HEK293 (cell line): ENCODE measurements at regions not wholly inside any gene's neighbourhood (a gene's known extent, or its start where the extent isn't known, plus 50 kb on each side); places are given as distances from the start of the nearest gene placed in this dataset.

Experiments used
- CTCF ChIA-PET: fragments of 350-600 bp; formaldehyde crosslinking; extraction: SDS; loops from one replicate; lab custom pipeline; 2021; ENCODE audit warnings: antibody characterized with exemption; lab: Yijun Ruan, JAX
- POLR2A ChIA-PET: fragments of 300-600 bp; formaldehyde crosslinking; extraction: SDS; loops from one replicate; lab custom pipeline; 2020; ENCODE audit warnings: antibody characterized with exemption, inconsistent platforms; lab: Yijun Ruan, JAX
- H3K27ac ChIP-seq: fragments of 200-500 bp; sonication (Bioruptor generic); 2 replicates; pipeline ENCODE4 v1.5.1; 2014; ENCODE audit warnings: low read depth, low read length, control low read depth, inconsistent platforms; ENCODE audit errors: extremely low read depth
- H3K36me3 ChIP-seq, 2 experiments: fragments of 200-500 bp in 1 of 2; sonication (Bioruptor generic) in 1 of 2; 1 replicate in 1 of 2; 2 replicates in 1 of 2; pipeline ENCODE4 v1.5.1; 2014 to 2017; ENCODE audit warnings: inconsistent platforms in 2 of 2, low read length in 2 of 2; ENCODE audit not compliant: control insufficient read depth in 2 of 2, insufficient read depth in 1 of 2
- H3K4me1 ChIP-seq: fragments of 200-500 bp; sonication (Bioruptor generic); 2 replicates; pipeline ENCODE4 v1.5.1; 2014; ENCODE audit warnings: mild to moderate bottlenecking, low read length, inconsistent platforms; ENCODE audit not compliant: control insufficient read depth, insufficient read depth
- H3K4me3 ChIP-seq: 2 replicates; pipeline ENCODE4 v1.5.1; 2011; ENCODE audit warnings: low read depth, mild to moderate bottlenecking, control low read depth, low read length, moderate library complexity
- H3K9me3 ChIP-seq: fragments of 200-500 bp; sonication (Bioruptor generic); 2 replicates; pipeline ENCODE4 v1.5.1; 2014; ENCODE audit warnings: low read depth, low read length, inconsistent platforms; ENCODE audit not compliant: control insufficient read depth, insufficient read depth
- GLI4 ChIP-seq: fragments of 450-650 bp; formaldehyde crosslinking; IDR thresholded peaks from 2 replicates; pipeline ENCODE4 v1.5.1; 2016; ENCODE audit warnings: missing biosample characterization, missing genetic modification characterization
- KLF7 ChIP-seq: fragments of 450-650 bp; formaldehyde crosslinking; IDR thresholded peaks from 2 replicates; pipeline ENCODE4 v1.5.1; 2016; ENCODE audit warnings: missing biosample characterization, missing genetic modification characterization, borderline replicate concordance
- PRDM10 ChIP-seq: fragments of 450-650 bp; formaldehyde crosslinking; IDR thresholded peaks from 2 replicates; pipeline ENCODE4 v1.5.1; 2016; ENCODE audit warnings: missing biosample characterization, missing genetic modification characterization
- SETDB1 ChIP-seq: IDR thresholded peaks from one replicate; pipeline ENCODE4 v1.6.1; 2017; ENCODE audit warnings: mild to moderate bottlenecking, low read length, moderate library complexity, mixed read lengths; ENCODE audit not compliant: insufficient read length
- SP7 ChIP-seq: fragments of 450-650 bp; formaldehyde crosslinking; IDR thresholded peaks from 2 replicates; pipeline ENCODE4 v1.5.1; 2016; ENCODE audit warnings: missing biosample characterization, missing genetic modification characterization
- TRIM28 ChIP-seq: IDR thresholded peaks from 2 replicates; pipeline ENCODE4 v1.6.1; 2011; ENCODE audit warnings: low read length, control low read depth, borderline replicate concordance
- ZFP41 ChIP-seq: fragments of 450-650 bp; formaldehyde crosslinking; IDR thresholded peaks from 2 replicates; pipeline ENCODE4 v1.5.1; 2016; ENCODE audit warnings: missing biosample characterization, missing genetic modification characterization, borderline replicate concordance
- ZIC2 ChIP-seq: fragments of 450-650 bp; formaldehyde crosslinking; IDR thresholded peaks from 2 replicates; pipeline ENCODE4 v1.5.1; 2016; ENCODE audit warnings: missing biosample characterization, missing genetic modification characterization
- ZNF140 ChIP-seq: fragments of 450-650 bp; formaldehyde crosslinking; IDR thresholded peaks from 2 replicates; pipeline ENCODE4 v1.5.1; 2016; ENCODE audit warnings: missing biosample characterization, missing genetic modification characterization
- ZNF202 ChIP-seq: fragments of 450-650 bp; formaldehyde crosslinking; IDR thresholded peaks from 2 replicates; pipeline ENCODE4 v1.5.1; 2016; ENCODE audit warnings: missing biosample characterization, missing genetic modification characterization, borderline replicate concordance
- ZNF211 ChIP-seq: fragments of 450-650 bp; formaldehyde crosslinking; IDR thresholded peaks from 2 replicates; pipeline ENCODE4 v1.5.1; 2016; ENCODE audit warnings: low read depth, missing biosample characterization, missing genetic modification characterization
- ZNF292 ChIP-seq: fragments of 450-650 bp; formaldehyde crosslinking; IDR thresholded peaks from 2 replicates; pipeline ENCODE4 v1.5.1; 2016; ENCODE audit warnings: low read depth, missing biosample characterization, missing genetic modification characterization, borderline replicate concordance
- ZNF394 ChIP-seq: fragments of 450-650 bp; formaldehyde crosslinking; IDR thresholded peaks from 2 replicates; pipeline ENCODE4 v1.5.1; 2016; ENCODE audit warnings: missing biosample characterization, missing genetic modification characterization, mild to moderate bottlenecking, moderate library complexity, borderline replicate concordance
- ZNF398 ChIP-seq: fragments of 450-650 bp; formaldehyde crosslinking; IDR thresholded peaks from 2 replicates; pipeline ENCODE4 v1.5.1; 2017; ENCODE audit warnings: missing biosample characterization, missing genetic modification characterization
- ZNF548 ChIP-seq: fragments of 450-650 bp; formaldehyde crosslinking; IDR thresholded peaks from 2 replicates; pipeline ENCODE4 v1.5.1; 2016; ENCODE audit warnings: missing biosample characterization, missing genetic modification characterization
- ZNF670 ChIP-seq: fragments of 450-650 bp; formaldehyde crosslinking; IDR thresholded peaks from 2 replicates; pipeline ENCODE4 v1.5.1; 2016; ENCODE audit warnings: missing biosample characterization, missing genetic modification characterization, low read depth
- ZNF747 ChIP-seq: fragments of 450-650 bp; formaldehyde crosslinking; IDR thresholded peaks from 2 replicates; pipeline ENCODE4 v1.5.1; 2016; ENCODE audit warnings: missing biosample characterization, missing genetic modification characterization
- ZNF785 ChIP-seq: fragments of 450-650 bp; formaldehyde crosslinking; IDR thresholded peaks from 2 replicates; pipeline ENCODE4 v1.5.1; 2016; ENCODE audit warnings: missing biosample characterization, missing genetic modification characterization
- ZSCAN30 ChIP-seq: fragments of 450-650 bp; IDR thresholded peaks from 2 replicates; pipeline ENCODE4 v1.5.1; 2018; ENCODE audit warnings: missing biosample characterization, mild to moderate bottlenecking, missing genetic modification characterization, moderate library complexity
- TF ChIP-seq, protein P1 (sequence below): sonication (generic); formaldehyde crosslinking; IDR thresholded peaks from 2 replicates; pipeline ENCODE4 v1.8.1; 2022; ENCODE audit warnings: mild to moderate bottlenecking, moderate library complexity, missing genetic modification reagents
- TF ChIP-seq, protein P2 (sequence below): fragments of 450-650 bp; formaldehyde crosslinking; IDR thresholded peaks from 2 replicates; pipeline ENCODE4 v1.5.1; 2016; ENCODE audit warnings: missing biosample characterization, missing genetic modification characterization

GRCh38 chr9:106084702-106085101, 390.4 kb downstream of the TMEM38B start:
- TF ChIP-seq TRIM28 (no peak), ZSCAN30 (tag by site-specific recombination) (no peak), ZIC2 (tag by site-specific recombination) (no peak), ZNF140 (tag by site-specific recombination) (no peak), ZNF292 (tag by site-specific recombination) (no peak), ZFP41 (no peak), SP7 (tag by site-specific recombination) (no peak), KLF7 (tag by site-specific recombination) (no peak), ZNF548 (tag by site-specific recombination) (no peak), GLI4 (tag by site-specific recombination) (no peak), ZNF398 (no peak), ZNF670 (tag by site-specific recombination) (no peak), ZNF394 (no peak), ZNF211 (tag by site-specific recombination) (no peak), SETDB1 (no peak), ZNF747 (tag by site-specific recombination) (no peak), PRDM10 (tag by site-specific recombination) (no peak), ZNF202 (no peak)
- TF ChIP-seq, protein P1, sequence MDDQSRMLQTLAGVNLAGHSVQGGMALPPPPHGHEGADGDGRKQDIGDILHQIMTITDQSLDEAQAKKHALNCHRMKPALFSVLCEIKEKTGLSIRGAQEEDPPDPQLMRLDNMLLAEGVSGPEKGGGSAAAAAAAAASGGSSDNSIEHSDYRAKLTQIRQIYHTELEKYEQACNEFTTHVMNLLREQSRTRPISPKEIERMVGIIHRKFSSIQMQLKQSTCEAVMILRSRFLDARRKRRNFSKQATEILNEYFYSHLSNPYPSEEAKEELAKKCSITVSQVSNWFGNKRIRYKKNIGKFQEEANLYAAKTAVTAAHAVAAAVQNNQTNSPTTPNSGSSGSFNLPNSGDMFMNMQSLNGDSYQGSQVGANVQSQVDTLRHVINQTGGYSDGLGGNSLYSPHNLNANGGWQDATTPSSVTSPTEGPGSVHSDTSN (CRISPR knock-in tag) = no peak

DNA sequence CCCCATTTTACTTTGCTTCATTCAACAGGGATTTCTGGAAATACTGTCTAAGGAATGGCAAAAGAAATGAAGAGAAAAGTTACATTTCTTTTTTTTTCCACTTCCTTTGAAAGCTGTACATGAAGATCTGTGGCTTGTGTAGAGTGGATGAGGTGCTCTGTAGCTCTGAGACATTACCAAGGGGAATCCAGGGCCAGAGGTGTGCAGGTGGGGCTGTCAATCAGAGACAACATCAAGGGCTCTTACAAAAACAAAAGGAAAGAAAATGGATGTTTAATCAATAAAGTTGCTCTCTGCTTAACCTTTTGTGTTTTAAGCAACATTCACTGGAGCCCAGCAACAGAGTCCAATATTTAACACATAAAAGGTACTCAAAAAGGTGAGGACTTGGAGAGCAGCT, 391.1 kb downstream of the TMEM38B start:
- H3K4me1 ChIP-seq = no peaks in the 10 kb centered on the region
- TF ChIP-seq ZNF785 (tag by site-specific recombination) = no peak
- TF ChIP-seq, protein P2, sequence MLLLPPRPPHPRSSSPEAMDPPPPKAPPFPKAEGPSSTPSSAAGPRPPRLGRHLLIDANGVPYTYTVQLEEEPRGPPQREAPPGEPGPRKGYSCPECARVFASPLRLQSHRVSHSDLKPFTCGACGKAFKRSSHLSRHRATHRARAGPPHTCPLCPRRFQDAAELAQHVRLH (tag by site-specific recombination) = no peak
- H3K9me3 ChIP-seq = no peaks in the 10 kb centered on the region
- H3K4me3 ChIP-seq = no peak overlapping the region
- CTCF ChIA-PET = interaction anchor here (0.6 kb wide), 1 partner anchor 1876 kb away, joined by 4 read pairs; no protein-coding TSS in a partner anchor
- H3K27ac ChIP-seq = no peak overlapping the region
- POLR2A ChIA-PET = no interaction called here
- H3K36me3 ChIP-seq = no peaks in the 10 kb centered on the region

More at GRCh38 chr9:106084702-106085101, 390.4 kb downstream of the TMEM38B start:
- Histone ChIP-seq H3K4me3 (no peak overlapping the region), H3K36me3 (no peaks in the 10 kb centered on the region), H3K4me1 (no peaks in the 10 kb centered on the region), H3K9me3 (no peaks in the 10 kb centered on the region), H3K27ac (no peak overlapping the region)
- CTCF ChIA-PET = interaction anchor here (0.6 kb wide), 1 partner anchor 199 kb away, joined by 3 read pairs; no protein-coding TSS in a partner anchor
- POLR2A ChIA-PET = no interaction called here
